ENCODE measurements at regions not wholly inside any gene's neighbourhood (a gene's known extent, or its start where the extent isn't known, plus 50 kb on each side); places are given as distances from the start of the nearest gene placed in this dataset.

DNA sequence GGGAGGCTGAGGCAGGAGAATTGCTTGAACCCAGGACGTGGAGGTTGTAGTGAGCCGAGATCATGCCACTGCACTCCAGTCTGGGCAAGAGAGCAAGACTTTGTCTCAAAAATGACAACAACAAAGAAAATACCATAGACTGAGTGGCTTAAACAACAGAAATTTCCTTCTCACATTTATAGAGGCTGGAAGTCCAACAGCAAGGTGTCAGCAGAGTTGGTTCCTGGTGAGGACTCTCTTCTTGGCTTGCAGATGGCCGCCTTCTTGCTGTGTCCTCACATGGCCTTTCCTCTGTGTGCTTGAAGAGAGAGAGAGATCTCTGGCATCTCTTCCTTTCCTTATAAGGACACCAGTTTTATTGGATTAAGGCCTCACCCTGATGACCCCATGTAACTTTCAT is 56.1 kb upstream of the ADGRE5 start:
- H3K79me1 ChIP-seq (ENCODE audit: low read depth, low read length) = no peaks in the 10 kb centered on the region
- H2BK20ac ChIP-seq (ENCODE audit: low read length) = no peak overlapping the region
- 92% methylated on average over 3 of the region's 3 CpGs; no CpG with 5 or more reads in 1 of the 2 experiments for WGBS, 2 experiments (ENCODE audit: extremely low coverage in 1 of 2, insufficient coverage in 1 of 2, insufficient read length in 1 of 2, insufficient replicate concordance in 2 of 2, low coverage in 1 of 2, low lambda C conversion rate in 2 of 2, missing lambda C conversion rate in 1 of 2)
- H2AFZ ChIP-seq (ENCODE audit: low read length) = no peak overlapping the region
- H3K23me2 ChIP-seq (ENCODE audit: low read depth, low read length) = no peaks in the 10 kb centered on the region
- H3K56ac ChIP-seq (replicated peaks; ENCODE audit: insufficient read length, low read depth, low read length) = no peak overlapping the region
- no peak overlapping the region for H3K14ac ChIP-seq (ENCODE audit: insufficient read length)
- H2BK15ac ChIP-seq (ENCODE audit: low read length) = no peak overlapping the region
- no peaks in the 10 kb centered on the region for H3K36me3 ChIP-seq (ENCODE audit: control insufficient read depth in 2 of 4, insufficient read depth in 4 of 4, low read length in 3 of 4)
- no peak overlapping the region for H2AK5ac ChIP-seq (ENCODE audit: low read depth, low read length)
- H3K4ac ChIP-seq (replicated peaks; ENCODE audit: insufficient read length, low read depth, low read length) = no peak overlapping the region
- H3K4me3 ChIP-seq (ENCODE audit: extremely low read depth in 1 of 4, insufficient read depth in 2 of 4, low read depth in 3 of 4, low read length in 4 of 4) = no peak overlapping the region
- H2BK5ac ChIP-seq (ENCODE audit: low read depth, low read length) = no peak overlapping the region
- no peak overlapping the region for H3K9ac ChIP-seq (replicated peaks in 1 of 4; ENCODE audit: extremely low read depth in 1 of 4, low read depth in 3 of 4, low read length in 3 of 4)
- no peak overlapping the region for H2BK12ac ChIP-seq (ENCODE audit: low read depth, low read length)
- DNase-seq (ENCODE audit: low read depth in 1 of 2, low spot score in 2 of 2) (no peak), FAIRE-seq (no peak)
- no peak overlapping the region for H4K91ac ChIP-seq (replicated peaks; ENCODE audit: insufficient read length, low read length)
- ChIA-PET POLR2A (ENCODE audit: partially characterized antibody) (interaction anchor here (0.6 kb wide), 1 partner anchor 13 kb away, joined by 4 read pairs; no protein-coding TSS in a partner anchor), CTCF (ENCODE audit: partially characterized antibody) (interaction anchor here (0.5 to 0.9 kb wide), 2 partner anchors 9 to 23 kb away, joined by 3 to 4 read pairs; no protein-coding TSS in a partner anchor)
- H2BK120ac ChIP-seq (replicated peaks; ENCODE audit: low read depth, low read length) = no peak overlapping the region
- no peaks in the 10 kb centered on the region for H4K20me1 ChIP-seq (replicated peaks in 1 of 2; ENCODE audit: control insufficient read depth in 1 of 2, insufficient read depth in 2 of 2, low read length in 2 of 2)
- H3K27me3 ChIP-seq (replicated peaks in 1 of 4; ENCODE audit: control insufficient read depth in 3 of 4, extremely low read depth in 1 of 4, insufficient read depth in 3 of 4, low read length in 3 of 4) = no peaks in the 10 kb centered on the region
- no peak overlapping the region for H3K4me2 ChIP-seq (ENCODE audit: insufficient read depth in 1 of 2, low read depth in 2 of 2, low read length in 2 of 2)
- H3K79me2 ChIP-seq (ENCODE audit: control insufficient read depth in 1 of 2, insufficient read depth in 2 of 2, low read length in 2 of 2) = no peaks in the 10 kb centered on the region
- no peak overlapping the region for H3K23ac ChIP-seq (ENCODE audit: insufficient read length)
- no peak overlapping the region for H4K5ac ChIP-seq (ENCODE audit: insufficient read length, low read depth, low read length)
- no peak overlapping the region for H3K27ac ChIP-seq (ENCODE audit: low read depth, low read length)
- no peak overlapping the region for H3K18ac ChIP-seq (ENCODE audit: extremely low read depth, low read length)
- H3K4me1 ChIP-seq (replicated peaks in 1 of 4; ENCODE audit: control insufficient read depth in 3 of 4, insufficient read depth in 4 of 4, low read length in 3 of 4) = no peaks in the 10 kb centered on the region
- no peak overlapping the region for H4K8ac ChIP-seq (ENCODE audit: extremely low read depth, insufficient read depth, low read length)
- 0 out of 4 replicates have a peak, but pooled peaks cover 0 to 2% of the 10 kb centered on the region in 2 experiments for H3K9me3 ChIP-seq (ENCODE audit: insufficient read depth in 2 of 2, low read depth in 1 of 2, low read length in 1 of 2)
- no peak for TF ChIP-seq TEAD4 (IDR thresholded peaks at IDR 0.05; ENCODE audit: low read depth, low read length)
- no peak for TF ChIP-seq JUN (IDR thresholded peaks at IDR 0.05; ENCODE audit: low read depth, low read length)

All from H1 (cell line).